SU-DHL-6 (cell line): ENCODE measurements at regions not wholly inside any gene's neighbourhood (a gene's known extent, or its start where the extent isn't known, plus 50 kb on each side); places are given as distances from the start of the nearest gene placed in this dataset.

ENCODE experiments used
- EZH2phosphoT487 ChIP-seq: fragments of 200-600 bp; sonication (generic), shearing (Covaris generic); conservative IDR thresholded peaks from 2 replicates; pipeline ENCODE4 v1.6.1; 2018; ENCODE audit warnings: mild to moderate bottlenecking, antibody characterized with exemption, low read length, moderate library complexity, mixed read lengths
- TF ChIP-seq, protein P1 (sequence below): fragments of 200-600 bp; sonication (generic); IDR thresholded peaks from one replicate; pipeline ENCODE4 v1.5.1; 2017; ENCODE audit warnings: antibody characterized with exemption, mild to moderate bottlenecking, low read length, moderate library complexity; ENCODE audit not compliant: insufficient read depth, poor library complexity, severe bottlenecking

GRCh38 chr6:33856655-33857054 is 52.9 kb upstream of the MLN start:
- TF ChIP-seq, protein P1, sequence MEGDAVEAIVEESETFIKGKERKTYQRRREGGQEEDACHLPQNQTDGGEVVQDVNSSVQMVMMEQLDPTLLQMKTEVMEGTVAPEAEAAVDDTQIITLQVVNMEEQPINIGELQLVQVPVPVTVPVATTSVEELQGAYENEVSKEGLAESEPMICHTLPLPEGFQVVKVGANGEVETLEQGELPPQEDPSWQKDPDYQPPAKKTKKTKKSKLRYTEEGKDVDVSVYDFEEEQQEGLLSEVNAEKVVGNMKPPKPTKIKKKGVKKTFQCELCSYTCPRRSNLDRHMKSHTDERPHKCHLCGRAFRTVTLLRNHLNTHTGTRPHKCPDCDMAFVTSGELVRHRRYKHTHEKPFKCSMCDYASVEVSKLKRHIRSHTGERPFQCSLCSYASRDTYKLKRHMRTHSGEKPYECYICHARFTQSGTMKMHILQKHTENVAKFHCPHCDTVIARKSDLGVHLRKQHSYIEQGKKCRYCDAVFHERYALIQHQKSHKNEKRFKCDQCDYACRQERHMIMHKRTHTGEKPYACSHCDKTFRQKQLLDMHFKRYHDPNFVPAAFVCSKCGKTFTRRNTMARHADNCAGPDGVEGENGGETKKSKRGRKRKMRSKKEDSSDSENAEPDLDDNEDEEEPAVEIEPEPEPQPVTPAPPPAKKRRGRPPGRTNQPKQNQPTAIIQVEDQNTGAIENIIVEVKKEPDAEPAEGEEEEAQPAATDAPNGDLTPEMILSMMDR: no peak
- TF ChIP-seq EZH2phosphoT487: 0 out of 2 replicates have a peak, but pooled peaks have one; percentile 43
